HUES48 (cell line): ENCODE measurements at regions not wholly inside any gene's neighbourhood (a gene's known extent, or its start where the extent isn't known, plus 50 kb on each side); places are given as distances from the start of the nearest gene placed in this dataset.

Experiments
- H3K27ac ChIP-seq: one replicate; pipeline ENCODE4 v1.7.0; 2013; ENCODE audit warnings: low read depth, low read length, inconsistent platforms
- H3K27me3 ChIP-seq: 2 replicates; pipeline ENCODE4 v1.6.1; 2013; ENCODE audit warnings: mild to moderate bottlenecking, low read length; ENCODE audit not compliant: control insufficient read depth, insufficient read depth
- H3K36me3 ChIP-seq: 2 replicates; pipeline ENCODE4 v1.6.1; 2013; ENCODE audit warnings: low read length; ENCODE audit not compliant: control insufficient read depth, insufficient read depth
- H3K4me1 ChIP-seq: 2 replicates; pipeline ENCODE4 v1.6.1; 2013; ENCODE audit warnings: mild to moderate bottlenecking, low read length; ENCODE audit not compliant: control insufficient read depth, insufficient read depth
- H3K4me3 ChIP-seq: 2 replicates; pipeline ENCODE4 v1.5.1; 2013; ENCODE audit warnings: mild to moderate bottlenecking, low read depth, low read length
- H3K9ac ChIP-seq: 2 replicates; pipeline ENCODE4 v1.6.1; 2013; ENCODE audit warnings: mild to moderate bottlenecking, low read depth, low read length, moderate library complexity
- H3K9me3 ChIP-seq: 2 replicates; pipeline ENCODE4 v1.6.1; 2013; ENCODE audit warnings: low read length; ENCODE audit not compliant: control insufficient read depth, insufficient read depth

DNA sequence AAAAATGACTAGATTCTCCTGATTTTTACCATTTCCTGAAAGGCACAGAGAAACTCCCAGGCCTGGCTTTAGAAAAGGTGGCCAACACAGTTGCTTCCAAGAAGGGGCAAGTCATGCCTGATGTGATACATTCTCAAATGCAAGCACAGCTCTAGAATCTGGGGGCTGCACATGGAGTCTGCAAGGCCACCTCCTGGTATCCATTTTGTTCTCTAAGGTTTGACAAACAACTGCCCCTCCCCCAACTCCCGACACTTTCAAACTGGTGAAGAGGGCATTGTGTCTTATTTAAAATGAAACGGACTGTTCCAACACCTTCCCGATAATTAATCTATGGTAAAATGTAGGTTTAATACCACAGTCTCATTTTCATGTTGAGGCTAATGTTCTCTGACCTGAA is 220.2 kb upstream of the CEP162 start:
- Histone ChIP-seq H3K9ac (no peak overlapping the region), H3K4me1 (peaks cover 14% of the 10 kb centered on the region), H3K9me3 (no peaks in the 10 kb centered on the region), H3K27ac (no peak overlapping the region), H3K36me3 (no peaks in the 10 kb centered on the region), H3K4me3 (no peak overlapping the region), H3K27me3 (no peaks in the 10 kb centered on the region)

GRCh38 chr6:84445068-84445467 is 217.6 kb upstream of the CEP162 start:
- H3K9me3 ChIP-seq = no peaks in the 10 kb centered on the region
- H3K27ac ChIP-seq = no peak overlapping the region
- H3K4me3 ChIP-seq = no peak overlapping the region
- H3K36me3 ChIP-seq = no peaks in the 10 kb centered on the region
- no peak overlapping the region for H3K9ac ChIP-seq
- no peaks in the 10 kb centered on the region for H3K27me3 ChIP-seq
- peaks cover 14% of the 10 kb centered on the region for H3K4me1 ChIP-seq

DNA sequence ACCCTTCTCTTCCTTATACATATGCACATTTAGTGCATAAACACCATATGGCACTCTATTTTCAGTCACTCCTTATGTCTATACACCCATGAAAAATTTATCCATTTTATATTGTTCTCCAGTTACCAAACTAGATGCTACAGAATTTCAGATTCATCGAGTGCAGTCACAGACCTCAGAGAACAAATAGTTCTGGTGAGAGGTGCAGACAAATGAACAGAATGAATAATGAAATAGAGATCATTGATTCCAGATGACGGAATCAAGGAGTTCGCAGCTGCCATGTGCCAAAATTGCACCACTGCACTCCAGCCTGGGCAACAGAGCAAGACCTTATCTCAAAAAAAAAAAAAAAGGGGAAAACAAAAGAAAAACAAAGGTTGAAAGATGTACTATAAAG is 214.8 kb upstream of the CEP162 start:
- Histone ChIP-seq H3K4me3 (no peak overlapping the region), H3K36me3 (no peaks in the 10 kb centered on the region), H3K9me3 (no peaks in the 10 kb centered on the region), H3K27ac (no peak overlapping the region), H3K9ac (no peak overlapping the region), H3K27me3 (no peaks in the 10 kb centered on the region), H3K4me1 (no peaks in the 10 kb centered on the region)

DNA sequence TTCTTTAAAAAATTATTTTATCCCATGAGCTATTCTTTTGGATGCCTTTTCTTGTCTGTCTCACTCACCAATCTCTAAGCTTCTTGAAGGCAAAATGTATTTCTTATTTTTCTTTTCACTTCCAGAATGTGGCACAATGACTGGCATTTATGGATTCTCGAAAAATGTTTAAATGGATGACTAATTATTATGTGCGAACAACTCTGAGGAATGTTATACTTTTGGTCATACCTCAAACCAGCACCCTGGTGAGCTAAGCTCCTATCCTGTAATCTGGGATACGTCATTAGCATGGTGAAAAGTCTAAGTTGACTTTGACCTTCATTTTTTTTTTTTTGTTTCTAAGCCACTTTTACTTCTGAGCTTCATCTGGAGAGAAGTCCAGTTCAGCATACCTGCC is 214.0 kb upstream of the CEP162 start:
- Histone ChIP-seq H3K9me3 (no peaks in the 10 kb centered on the region), H3K4me1 (no peaks in the 10 kb centered on the region), H3K9ac (no peak overlapping the region), H3K27me3 (no peaks in the 10 kb centered on the region), H3K4me3 (no peak overlapping the region), H3K36me3 (no peaks in the 10 kb centered on the region), H3K27ac (no peak overlapping the region)

DNA sequence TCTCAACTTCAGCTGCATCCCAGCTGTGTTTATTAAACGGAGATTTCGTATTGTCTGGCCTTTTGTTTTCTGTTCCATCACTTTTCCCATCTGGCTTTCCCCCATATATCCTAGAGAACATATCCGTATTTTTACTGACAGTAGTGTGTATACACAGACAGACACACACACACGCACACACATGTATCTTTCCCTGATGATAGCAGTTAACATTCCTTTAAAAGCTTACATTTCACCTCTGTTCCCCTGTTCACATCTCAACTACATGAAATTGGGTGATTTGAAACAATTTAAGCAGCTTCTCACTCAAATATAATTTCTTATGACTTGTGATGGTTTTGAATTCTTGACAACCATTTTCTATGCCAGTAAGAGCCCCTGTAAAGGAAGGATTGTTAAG is 207.1 kb upstream of the CEP162 start:
- no peak overlapping the region for H3K27ac ChIP-seq
- no peaks in the 10 kb centered on the region for H3K27me3 ChIP-seq
- no peaks in the 10 kb centered on the region for H3K9me3 ChIP-seq
- H3K9ac ChIP-seq = no peak overlapping the region
- no peaks in the 10 kb centered on the region for H3K36me3 ChIP-seq
- no peak overlapping the region for H3K4me3 ChIP-seq
- no peaks in the 10 kb centered on the region for H3K4me1 ChIP-seq

DNA sequence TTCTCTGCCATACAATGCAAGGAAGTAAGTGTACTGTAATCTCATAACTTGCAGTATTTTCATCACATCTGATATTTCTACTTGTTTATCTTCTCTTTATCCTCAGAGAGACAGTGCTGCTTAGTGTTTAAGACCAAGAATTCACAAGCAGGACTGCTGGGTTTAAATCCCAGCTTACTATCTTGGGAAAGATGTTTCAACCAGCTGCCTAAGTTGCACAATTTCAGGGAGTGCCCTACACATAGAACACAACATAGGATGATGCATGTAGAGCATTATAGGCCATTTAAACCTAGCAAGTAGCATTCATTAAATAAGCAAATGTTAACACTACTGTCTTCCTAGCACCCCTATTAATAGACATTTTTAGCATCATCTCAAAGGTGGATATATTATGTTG is 205.2 kb upstream of the CEP162 start:
- no peak overlapping the region for H3K4me3 ChIP-seq
- no peak overlapping the region for H3K9ac ChIP-seq
- H3K27me3 ChIP-seq = no peaks in the 10 kb centered on the region
- H3K4me1 ChIP-seq = no peaks in the 10 kb centered on the region
- no peak overlapping the region for H3K27ac ChIP-seq
- H3K9me3 ChIP-seq = no peaks in the 10 kb centered on the region
- no peaks in the 10 kb centered on the region for H3K36me3 ChIP-seq

- no peak overlapping the region for H3K27ac ChIP-seq
- no peaks in the 10 kb centered on the region for H3K36me3 ChIP-seq
- no peak overlapping the region for H3K4me3 ChIP-seq
These were observed 201.0 kb upstream of the CEP162 start for GRCh38 chr6:84428300-84428907.

DNA sequence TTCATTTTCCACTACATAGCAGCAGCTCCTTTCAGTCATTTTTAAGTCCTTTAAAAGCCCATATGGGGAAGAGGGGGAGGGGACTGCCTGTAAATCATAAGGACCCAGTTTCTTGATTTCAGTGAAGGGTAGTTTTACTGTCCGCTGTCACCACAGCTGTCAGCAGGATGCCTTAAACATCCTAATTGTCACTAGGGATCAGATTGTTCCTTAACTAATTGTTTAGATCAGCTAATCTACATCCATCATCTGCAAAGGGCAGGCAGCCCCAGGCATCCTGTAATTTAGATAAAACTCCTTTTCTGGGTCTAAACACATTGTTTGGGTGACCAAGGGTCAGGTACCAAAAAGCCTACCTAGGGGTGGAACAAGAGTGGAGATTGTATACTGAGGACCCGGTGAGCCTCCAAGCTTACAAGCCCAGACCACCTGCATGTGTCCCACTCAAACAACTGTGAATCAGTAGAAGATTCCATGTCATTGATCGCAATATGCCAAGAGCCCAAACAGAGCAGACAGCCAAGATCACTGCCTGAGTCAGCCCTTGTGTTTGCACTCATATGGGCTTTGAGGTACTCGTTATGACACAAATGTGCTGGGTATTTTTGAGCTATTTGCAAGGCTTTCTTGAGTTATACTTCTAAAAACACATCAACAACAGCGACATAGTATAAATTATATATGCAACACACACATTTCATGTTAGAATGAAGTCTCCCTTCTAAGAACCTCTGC is 198.7 kb upstream of the CEP162 start:
- Histone ChIP-seq H3K9me3 (no peaks in the 10 kb centered on the region), H3K4me1 (peaks cover 30% of the 10 kb centered on the region), H3K9ac (no peak overlapping the region), H3K27me3 (no peaks in the 10 kb centered on the region; the same call in 1 of the 2 replicates), H3K27ac (no peak overlapping the region), H3K36me3 (no peaks in the 10 kb centered on the region), H3K4me3 (no peak overlapping the region)

More at GRCh38 chr6:84428300-84428907, 201.0 kb upstream of the CEP162 start:
- H3K4me1 ChIP-seq = peaks cover 26% of the 10 kb centered on the region
- H3K9me3 ChIP-seq = no peaks in the 10 kb centered on the region
- H3K27me3 ChIP-seq = no peaks in the 10 kb centered on the region
- H3K9ac ChIP-seq = no peak overlapping the region

GRCh38 chr6:84424956-84425355 is 197.5 kb upstream of the CEP162 start:
- Histone ChIP-seq H3K27me3 (no peaks in the 10 kb centered on the region; the same call in 1 of the 2 replicates), H3K9ac (no peak overlapping the region), H3K4me1 (peaks cover 30% of the 10 kb centered on the region), H3K4me3 (no peak overlapping the region), H3K9me3 (no peaks in the 10 kb centered on the region), H3K36me3 (no peaks in the 10 kb centered on the region), H3K27ac (no peak overlapping the region)

GRCh38 chr6:84422380-84422968 is 195.0 kb upstream of the CEP162 start:
- Histone ChIP-seq H3K36me3 (no peaks in the 10 kb centered on the region), H3K4me1 (peaks cover 30% of the 10 kb centered on the region), H3K4me3 (no peak overlapping the region), H3K9ac (no peak overlapping the region), H3K27me3 (no peaks in the 10 kb centered on the region; the same call in 1 of the 2 replicates), H3K27ac (no peak overlapping the region), H3K9me3 (no peaks in the 10 kb centered on the region)

DNA sequence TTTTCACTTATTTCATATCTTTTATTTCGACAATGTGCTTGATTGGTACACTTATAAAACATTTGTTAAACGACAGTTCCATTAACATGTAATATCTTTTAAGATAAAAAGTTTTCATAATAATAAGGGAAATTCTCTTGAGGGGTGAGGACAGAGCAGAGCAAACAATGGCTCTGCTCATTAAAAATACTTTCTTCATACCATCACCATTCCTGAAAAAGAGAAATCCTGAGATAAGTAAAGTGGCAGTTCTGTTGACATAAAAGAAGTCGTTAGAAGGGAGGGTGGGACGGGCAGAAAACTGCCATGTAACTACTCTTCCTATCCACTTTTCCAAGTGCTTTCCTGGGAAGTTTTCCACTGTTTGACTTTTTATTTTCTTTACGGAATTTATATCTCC is 193.6 kb upstream of the CEP162 start:
- Histone ChIP-seq H3K9me3 (no peaks in the 10 kb centered on the region), H3K9ac (no peak overlapping the region), H3K27ac (no peak overlapping the region), H3K36me3 (no peaks in the 10 kb centered on the region), H3K27me3 (no peaks in the 10 kb centered on the region; the same call in 1 of the 2 replicates), H3K4me1 (peaks cover 25% of the 10 kb centered on the region), H3K4me3 (no peak overlapping the region)
